HT-29 (cell line): ENCODE measurements at regions not wholly inside any gene's neighbourhood (a gene's known extent, or its start where the extent isn't known, plus 50 kb on each side); places are given as distances from the start of the nearest gene placed in this dataset.
"Not testable (repeated sequence)": the region's sequence is repeated elsewhere in the genome, so short reads cannot be mapped to it uniquely, and the experiment has no call there.

Experiments
- DNase-seq: peaks from one replicate; pipeline ENCODE4 v3.0.0-alpha.2; 2015; ENCODE audit warnings: low spot score

DNA sequence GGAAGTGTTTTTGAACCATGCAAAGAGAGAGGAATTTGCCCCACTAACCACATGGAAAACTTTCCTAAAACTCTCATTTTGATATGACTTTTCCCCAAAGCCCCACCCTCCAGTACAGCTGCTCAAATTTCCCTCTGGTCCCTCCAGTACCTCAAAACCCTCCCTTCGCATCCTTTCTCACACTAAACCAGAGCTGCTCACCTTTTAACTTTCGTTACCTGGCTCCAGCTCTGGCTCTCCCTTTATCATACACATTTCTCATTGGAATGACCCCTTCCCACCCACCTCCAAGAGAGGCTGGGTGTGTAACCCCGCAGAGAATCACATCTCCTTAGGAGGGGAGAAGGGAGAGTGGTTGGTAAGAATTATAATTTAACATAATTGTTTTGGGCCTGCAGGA, 86.8 kb upstream of the NDUFV2 start:
- no peak for DNase-seq

DNA sequence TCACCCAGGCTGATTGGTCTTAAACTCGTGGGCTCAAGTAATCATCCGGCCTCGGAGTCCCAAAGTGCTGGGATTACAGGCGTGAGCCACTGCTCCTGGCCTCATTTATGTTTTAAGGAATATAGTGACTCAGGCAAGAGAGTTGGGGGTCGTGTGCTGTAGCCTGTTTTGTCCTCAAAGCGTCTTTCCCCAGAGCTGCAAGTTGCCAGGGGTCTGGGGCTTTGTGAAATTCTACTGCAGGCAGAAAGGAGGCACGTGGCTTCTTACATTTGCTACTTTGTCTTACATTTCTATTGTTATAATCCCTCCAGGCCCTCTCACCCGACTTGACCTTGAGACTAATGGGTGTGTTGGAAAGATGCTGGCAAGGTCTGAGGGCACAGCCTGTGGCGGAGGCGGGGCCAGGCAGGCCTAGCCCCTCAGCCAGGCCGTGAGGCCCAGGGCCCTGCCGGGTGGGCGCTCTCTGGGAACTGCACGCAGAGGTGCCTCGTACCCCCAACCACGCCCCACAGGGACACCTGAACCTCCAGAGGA, 85.8 kb upstream of the NDUFV2 start:
- DNase-seq, result no peak

DNA sequence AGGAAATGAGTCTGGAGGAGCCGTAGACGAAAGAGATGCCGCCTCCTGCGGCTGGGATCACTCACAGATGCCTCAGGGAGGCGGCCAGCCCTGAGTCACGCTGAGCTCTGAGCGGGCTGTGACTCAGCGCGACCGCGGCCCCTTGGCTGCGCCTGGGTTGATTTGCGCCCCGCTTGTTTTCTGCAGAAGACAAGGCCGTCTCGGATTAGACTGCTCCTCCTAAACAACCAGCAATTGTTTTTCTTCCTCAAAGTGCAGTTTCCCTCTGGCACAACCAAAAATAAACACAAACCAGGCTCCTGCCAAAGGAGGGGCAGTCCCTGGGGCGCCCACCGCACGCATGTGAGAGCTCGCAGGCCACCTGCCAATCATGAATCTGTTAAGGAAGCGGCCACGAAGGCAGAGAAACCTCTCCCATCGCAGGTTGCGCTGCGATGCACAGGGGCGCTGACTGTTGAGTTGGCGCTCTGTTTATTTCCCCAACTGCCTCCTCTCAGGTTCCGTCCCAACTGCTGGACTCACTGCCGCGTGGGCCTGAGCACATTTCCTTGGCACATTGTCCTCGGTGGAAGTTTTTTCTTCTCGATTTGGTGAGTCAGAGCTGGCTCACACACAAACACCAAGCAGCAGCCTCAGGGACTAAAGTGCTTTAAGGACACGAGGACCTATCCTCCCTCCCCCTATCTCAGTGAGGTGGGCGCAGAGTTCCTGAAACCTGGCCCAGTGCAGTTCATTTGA, 85.2 kb upstream of the NDUFV2 start:
- peak; percentile 82 for DNase-seq

DNA sequence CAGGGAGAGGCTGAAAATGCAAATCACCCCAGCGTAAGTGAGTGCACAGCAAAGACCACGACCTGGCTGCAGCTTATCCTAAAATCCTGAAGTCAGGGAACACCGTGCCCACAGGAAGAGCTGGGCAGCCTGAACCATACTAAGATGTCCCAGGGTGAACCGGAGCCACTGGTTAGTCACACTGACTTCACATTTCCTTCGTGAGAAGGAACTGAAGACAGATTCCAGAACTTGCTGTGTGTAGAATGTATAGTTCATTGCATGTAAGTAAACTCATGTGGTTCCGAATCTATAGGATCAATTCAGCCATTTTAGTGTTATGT, 84.6 kb upstream of the NDUFV2 start:
- DNase-seq, result no peak

DNA sequence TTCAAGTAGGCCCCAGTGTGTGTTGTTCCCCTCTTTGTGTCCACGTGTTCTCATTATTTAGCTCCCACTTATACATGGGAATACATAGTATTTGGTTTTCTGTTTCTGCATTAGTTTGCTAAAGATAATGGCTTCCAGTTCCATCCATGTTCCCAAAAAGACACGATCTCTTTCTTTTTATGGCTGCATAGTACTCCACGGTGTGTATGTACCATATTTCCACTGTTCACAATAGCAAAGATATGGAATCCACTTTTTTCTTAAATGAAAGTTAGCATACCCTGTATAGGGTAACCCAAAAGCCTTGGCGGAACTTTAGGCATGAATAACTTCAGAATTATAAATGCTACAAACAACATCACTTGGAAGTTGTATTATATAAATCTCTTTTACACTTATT, 83.4 kb upstream of the NDUFV2 start:
- no peak for DNase-seq

DNA sequence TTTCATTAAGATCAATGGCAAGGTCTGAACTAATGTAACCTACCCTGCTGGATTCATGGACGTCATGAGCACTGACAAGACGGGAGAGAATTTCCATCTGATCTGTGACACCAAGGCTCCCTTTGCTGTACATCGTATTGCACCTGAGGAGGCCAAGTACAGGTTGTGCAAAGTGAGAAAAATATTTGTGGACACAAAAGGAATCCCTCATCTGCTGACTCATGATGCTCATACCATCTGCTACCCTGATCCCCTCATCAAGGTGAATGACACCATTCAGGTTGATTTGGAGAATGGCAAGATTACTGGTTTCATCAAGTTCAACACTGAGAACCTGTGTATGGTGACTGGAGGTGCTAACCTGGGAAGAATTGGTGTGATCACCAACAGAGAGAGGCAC, 82.3 kb upstream of the NDUFV2 start:
- DNase-seq, result no peak

DNA sequence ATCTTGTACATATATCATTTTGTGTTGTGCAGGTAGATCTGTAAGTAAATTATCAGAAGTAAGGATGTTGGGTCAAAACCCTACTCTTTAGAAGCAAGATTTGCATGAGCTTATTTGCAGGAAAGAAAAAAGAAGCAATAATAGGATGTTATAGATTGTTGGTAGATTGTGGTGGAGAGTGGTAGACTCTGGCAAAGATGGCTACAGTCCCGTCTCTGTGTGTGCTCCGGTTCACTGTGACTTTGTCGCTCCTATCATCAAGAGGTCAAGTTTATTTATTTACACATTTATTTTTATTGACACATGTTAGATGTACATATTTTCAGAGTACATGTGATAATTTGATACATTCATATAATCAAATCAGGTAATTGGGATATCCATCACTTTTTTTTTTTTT, 81.0 kb upstream of the NDUFV2 start:
- DNase-seq, result no peak

DNA sequence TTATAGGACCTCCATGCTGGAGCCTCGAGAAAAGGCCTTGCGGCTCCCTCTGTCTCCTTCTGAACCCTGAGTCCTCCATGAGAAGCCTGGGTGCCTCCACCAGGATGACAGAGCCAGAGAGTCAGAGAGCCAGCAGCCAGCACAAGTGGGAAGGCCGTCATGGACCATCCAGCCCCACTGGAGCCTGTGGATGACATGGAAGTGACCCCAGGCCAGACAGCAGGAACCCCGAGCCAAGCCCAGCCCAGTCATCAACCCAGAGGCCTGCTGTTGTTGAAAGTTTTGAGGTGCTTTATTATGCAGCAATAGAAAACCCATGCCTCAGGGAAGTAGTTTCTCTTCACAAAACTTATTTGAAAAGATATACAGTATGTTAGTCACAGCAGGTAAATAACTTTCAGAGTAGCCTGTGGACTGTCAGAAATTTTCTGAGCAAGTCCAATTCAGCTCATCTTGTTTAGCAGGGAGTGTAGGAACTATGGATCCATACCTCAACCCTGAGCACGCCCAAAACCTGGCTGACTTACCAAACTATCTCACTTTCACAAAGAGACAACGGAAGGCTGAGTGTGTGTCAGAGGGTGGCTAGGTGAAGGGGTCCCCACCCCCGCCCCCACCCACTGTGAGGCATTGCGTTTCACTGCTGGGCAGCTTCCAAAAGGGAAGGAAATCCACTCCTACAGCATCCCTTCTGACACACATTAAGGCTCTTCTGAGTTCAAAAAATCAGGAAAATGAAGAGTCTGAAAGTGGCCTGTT, 79.9 kb upstream of the NDUFV2 start:
- DNase-seq, result no peak

DNA sequence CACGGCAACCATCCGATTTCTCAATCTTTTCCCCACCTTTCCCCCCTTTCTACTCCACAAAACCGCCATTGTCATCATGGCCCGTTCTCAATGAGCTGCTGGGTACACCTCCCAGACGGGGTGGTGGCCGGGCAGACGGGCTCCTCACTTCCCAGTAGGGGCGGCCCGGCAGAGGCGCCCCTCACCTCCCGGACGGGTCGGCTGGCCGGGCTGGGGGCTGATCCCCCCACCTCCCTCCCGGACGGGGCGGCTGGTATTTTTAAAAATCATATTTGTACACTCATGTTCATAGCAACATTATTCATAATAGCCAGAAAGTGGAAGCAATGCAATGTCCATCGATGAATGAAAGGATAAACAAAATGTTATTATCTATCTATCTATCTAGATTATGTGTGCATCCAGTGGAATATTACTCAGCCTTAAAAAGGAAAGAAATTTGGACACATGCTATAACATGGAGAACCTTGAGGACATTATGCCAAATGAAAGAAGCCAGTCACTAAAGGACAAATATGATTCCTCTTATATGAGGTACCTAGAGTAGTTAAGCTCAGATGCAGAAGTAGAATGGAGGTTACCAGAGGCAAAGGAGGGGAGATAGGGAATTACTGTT, 78.4 kb upstream of the NDUFV2 start:
- DNase-seq, result not testable (repeated sequence)

DNA sequence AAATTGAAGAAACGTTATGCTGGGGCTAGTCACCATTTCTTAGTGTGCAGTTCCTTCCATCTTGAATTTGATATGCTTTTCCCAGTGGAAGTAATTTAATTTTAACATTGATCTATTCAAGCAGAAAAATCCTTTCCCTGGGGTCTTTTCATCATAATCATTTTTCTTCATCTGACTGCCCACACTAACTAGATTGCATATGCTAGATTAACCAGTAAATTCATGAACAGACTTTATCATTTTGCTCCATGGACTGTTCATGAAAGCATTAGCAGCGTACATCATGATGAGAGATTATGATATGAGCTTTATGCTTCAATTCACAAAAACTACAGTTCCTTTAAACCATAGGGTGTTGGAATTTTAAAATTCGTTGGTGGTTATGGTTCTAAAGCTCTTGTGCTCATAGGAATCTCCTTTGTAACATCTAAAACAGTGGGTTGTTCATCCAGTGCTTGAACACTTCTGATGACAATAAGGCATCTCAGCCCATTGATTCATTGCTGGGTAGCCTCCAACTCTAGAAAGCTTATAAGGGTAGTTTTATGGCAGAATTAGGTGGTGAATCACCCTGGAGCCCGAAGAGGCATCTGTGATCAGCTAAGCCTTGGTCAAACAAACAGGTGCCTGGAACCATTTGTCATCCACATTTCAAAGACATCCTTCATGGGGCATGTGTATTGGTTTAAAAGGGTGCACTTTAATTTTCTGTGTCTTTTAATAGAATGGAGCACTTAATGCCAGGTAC, 77.2 kb upstream of the NDUFV2 start:
- DNase-seq, result peak; percentile 35

DNA sequence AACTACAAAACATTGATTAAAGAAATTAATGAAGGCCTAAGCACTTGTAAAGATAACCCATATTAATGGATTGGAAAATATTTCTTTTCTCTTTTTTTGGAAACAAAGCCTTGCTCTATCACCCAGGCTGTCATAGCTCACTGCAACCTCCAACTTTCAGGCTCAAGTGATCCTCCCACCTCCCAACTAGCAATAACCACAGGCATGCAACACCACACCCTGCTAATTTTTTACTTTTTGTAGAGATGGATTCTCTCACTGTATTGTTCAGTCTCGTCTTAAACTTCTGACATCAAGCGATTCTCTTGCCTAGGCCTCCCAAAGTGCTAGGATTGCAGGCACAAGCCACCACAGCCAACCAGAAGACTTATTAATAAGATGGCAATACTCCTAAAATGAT, 73.4 kb upstream of the NDUFV2 start:
- no peak for DNase-seq

DNA sequence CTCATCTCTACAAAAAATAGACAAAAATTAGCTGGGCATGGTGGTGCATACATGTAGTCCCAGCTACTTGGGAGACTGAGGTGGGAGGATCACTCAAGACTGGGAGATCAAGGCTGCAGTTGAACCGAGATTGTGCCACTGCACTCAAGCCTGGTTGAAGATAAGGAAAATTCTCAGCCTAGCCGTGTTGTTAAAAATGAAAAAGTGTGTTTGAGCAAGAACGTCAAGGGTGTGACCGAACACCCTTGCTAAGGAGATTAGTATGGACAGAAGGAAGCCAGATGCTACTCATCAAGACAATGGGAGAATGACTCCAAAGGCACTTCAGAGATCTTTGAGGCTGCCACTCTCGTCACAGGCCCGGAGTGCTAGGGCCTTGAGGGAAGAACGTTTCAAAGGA, 70.0 kb upstream of the NDUFV2 start:
- DNase-seq, result no peak

DNA sequence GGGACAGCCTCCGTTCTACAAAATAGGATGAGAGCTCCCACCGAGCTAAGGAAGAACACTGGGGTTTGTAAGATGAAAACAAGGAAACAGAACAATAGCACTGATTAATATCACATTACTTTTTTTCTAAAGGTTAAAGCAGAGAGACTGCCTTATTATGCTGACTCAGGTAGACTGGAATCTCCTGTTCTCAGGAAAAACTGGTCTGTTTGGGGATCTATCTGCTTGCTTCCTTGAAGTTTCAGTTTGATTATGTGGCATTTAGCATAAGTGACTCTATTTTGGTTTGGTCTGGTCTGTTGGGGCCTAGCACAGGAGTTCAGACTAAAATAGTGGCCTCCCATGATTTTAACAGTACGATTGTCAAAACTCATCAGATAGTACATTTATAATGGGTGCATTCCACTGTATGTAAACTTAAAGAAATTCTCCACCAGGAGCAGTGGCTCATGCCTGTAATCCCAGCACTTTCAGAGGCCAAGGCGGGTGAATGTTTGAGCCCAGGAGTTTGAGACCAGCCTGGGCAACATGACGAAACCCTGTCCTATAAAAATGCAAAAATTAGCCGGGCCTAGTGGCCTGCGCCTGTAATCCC, 64.1 kb upstream of the NDUFV2 start:
- no peak for DNase-seq

DNA sequence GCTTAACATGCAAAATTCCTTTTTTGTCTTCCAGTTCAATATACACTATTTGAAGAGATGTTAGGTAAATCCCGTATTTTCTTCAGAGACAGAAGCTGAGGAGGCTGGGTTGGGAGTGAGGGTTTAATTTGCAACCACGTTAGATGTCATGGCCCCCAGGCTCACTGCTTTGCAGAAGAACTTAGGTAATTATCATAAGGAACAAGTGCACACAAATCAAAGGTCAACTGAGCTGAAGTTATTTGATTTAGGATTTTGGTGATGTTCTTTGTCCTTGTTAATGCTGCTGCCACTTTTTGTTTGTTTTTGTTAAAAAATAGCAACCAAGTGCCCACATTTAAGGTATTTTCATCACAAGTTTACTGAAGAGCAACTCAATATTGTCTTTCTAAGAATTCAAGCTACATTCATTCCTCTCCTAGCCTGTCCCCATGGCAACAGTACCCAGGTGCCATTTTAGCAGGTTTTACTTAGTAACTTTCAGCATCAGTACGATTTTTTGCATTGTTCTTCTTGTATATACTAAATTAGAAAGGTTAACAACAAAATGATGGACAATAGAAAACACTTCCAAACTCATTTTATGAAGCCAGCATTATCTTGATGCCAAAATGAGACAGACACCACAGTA, 62.9 kb upstream of the NDUFV2 start:
- no peak for DNase-seq

DNA sequence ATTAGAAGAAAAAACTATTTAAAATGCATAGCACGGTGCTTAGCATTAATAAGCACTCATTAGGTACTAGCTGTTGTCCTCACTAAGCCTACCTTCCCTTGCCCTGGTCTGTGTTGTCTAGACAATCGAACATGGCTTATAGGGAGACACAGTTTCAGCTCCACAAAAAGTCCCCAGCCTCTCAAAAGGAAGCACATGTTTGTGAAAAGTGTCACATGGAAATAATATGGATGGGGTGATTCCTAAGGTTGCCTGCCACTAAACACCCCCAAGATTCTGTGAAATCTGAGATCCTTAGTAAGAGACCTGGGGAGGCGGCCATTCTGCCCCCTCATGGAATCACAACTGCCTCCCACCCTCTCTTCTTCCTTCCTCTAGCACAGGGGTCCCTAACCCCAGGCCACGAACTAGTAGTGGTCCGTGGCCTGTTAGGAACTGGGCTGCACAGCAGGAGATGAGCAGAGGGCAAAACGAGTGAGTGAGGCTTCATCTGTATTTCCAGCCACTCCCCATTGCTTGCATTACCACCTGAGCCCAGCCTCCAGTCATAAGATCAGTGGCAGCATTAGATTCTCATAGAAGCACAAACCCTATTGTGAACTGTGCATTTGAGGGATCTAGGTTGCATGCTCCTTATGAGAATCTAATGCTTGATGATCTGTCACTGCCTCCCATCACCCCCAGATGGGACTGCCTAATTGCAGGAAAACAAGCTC, 59.6 kb upstream of the NDUFV2 start:
- DNase-seq, result no peak

DNA sequence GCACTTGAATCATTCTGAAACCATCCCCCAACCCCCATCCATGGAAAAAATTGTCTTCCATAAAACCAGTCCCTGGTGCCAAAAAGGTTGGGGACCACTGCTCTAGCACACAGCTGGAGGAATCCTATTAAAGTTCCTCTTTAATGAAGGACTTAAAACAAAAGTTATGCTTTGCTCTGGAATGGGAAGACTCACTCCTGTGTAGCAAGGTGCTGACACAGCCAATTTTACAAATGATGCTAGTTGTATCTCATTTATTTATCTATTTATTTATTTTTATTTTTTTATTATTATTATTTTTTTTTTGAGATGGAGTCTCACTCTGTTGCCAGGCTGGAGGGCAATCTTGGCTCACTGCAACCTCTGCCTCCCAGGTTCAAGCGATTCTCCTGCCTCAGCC, 58.9 kb upstream of the NDUFV2 start:
- DNase-seq, result no peak

DNA sequence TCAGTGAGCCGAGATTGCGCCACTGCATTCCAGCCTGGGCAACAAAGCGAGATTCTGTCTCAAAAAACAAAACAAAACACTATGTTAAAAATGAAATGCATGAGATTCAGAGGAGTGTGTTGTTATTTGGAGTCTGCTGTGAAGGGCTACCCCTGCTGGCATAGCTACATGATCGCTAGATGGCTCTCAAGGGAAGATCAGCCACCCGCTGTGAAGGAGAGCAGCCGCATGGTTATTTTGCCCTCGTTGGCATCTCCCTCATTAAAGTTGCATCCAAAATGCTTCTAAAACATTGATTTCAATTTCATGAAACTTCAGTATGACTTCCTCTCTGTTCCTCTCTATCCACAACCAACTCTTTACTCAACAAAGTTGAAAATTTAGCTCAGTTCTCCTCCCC, 54.8 kb upstream of the NDUFV2 start:
- DNase-seq, result no peak

DNA sequence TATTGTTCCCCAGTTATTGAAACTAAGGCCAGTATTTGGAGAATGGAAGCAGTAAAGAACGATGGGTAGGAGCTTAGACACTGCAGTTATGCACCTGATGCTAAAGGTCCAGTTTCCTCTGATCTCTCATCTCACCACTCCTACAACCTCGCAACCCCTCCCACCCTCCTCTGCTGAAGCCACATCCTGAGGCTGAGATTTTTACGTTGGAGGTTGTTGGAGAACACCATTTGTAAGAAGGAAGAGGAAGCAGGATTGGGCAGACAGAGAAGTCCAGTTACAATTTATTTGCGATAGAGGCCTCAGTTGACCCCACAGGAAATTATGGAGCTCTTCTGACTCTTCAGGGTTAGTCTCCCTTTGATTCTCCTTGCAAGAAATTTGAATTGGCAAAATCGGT, 54.3 kb upstream of the NDUFV2 start:
- no peak for DNase-seq

DNA sequence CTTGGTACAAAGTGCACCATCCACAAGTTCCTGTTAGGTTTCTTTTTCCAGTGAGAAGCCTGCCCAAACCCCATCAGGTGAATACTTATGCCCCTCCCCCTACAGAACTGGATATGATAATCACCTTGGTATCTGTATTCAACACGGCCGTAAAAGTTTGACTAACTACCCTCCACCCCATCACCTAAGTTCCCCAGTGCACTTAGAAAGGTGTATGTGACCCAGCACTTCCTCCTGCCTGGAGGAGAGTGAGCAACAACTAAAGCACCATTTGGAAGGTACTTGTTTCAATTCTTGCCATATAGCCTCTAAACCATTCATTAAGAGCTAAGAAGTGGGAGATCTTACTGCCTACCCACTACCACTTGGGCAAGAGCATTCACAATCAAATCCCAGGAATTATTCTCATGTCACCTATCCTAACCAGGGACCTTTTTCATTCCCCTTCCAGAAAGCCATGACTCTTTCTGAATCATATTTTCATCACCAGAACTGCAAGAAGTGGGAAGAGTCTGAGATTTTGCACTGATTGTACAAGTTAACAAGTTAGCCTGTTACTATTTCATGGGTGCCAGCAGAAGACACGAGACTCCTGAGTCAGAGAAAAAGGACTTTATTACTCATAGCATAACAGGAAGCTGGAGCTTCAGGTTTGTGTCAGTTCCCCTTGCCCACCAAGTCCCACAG, 53.5 kb upstream of the NDUFV2 start:
- no peak for DNase-seq

DNA sequence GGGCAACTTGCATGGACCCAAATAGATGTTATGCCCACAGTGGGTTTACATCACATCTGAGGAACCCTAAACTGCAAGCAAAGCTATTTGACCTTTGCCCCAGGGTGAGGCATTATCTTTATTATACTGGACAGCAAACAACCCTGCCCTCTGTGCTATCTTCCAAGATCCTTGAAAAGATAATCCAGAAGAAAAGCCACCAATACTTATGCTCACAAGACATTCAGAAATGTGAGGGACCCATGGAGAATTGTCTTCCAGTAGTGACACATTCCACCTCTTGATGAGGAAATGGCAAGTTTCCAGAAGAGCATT, 53.0 kb upstream of the NDUFV2 start:
- DNase-seq, result no peak
